NCI-H446 (cell line): ENCODE measurements at regions not wholly inside any gene's neighbourhood (a gene's known extent, or its start where the extent isn't known, plus 50 kb on each side); places are given as distances from the start of the nearest gene placed in this dataset.
"Not testable (repeated sequence)": the region's sequence is repeated elsewhere in the genome, so short reads cannot be mapped to it uniquely, and the experiment has no call there.

Source experiments
- DNase-seq, 2 experiments: peaks; one replicate each; lab custom pipeline; 2025; lab: John Stamatoyannopoulos, UW

GRCh38 chr11:110347660-110348059 is 51.2 kb upstream of the RDX start:
- DNase-seq, result no peak

- DNase-seq, result no peak
Observed at GRCh38 chr11:110349138-110349996, 53.0 kb upstream of the RDX start.

- not testable (repeated sequence) for DNase-seq
Observed at GRCh38 chr11:110349997-110350383, 53.6 kb upstream of the RDX start.

- no peak for DNase-seq
Observed at GRCh38 chr11:110355011-110355744, 58.8 kb upstream of the RDX start.

GRCh38 chr11:110356762-110357671 is 60.6 kb upstream of the RDX start:
- no peak for DNase-seq

GRCh38 chr11:110358336-110358735 is 61.9 kb upstream of the RDX start:
- no peak for DNase-seq

- DNase-seq, result not testable (repeated sequence)
Observed at GRCh38 chr11:110360781-110361408, 64.5 kb upstream of the RDX start.

GRCh38 chr11:110362971-110363509 is 66.6 kb upstream of the RDX start:
- peak in 1 of 2 experiments; percentile 37 for DNase-seq

- peak in 1 of 2 experiments; percentile 18 for DNase-seq
Observed at GRCh38 chr11:110366291-110366690, 63.5 kb upstream of the FDX1 start.

- peak in 1 of 2 experiments; percentile 6 for DNase-seq
Observed at GRCh38 chr11:110367571-110367970, 62.2 kb upstream of the FDX1 start.

GRCh38 chr11:110371084-110371483 is 58.7 kb upstream of the FDX1 start:
- no peak for DNase-seq

GRCh38 chr11:110373051-110373702 is 56.6 kb upstream of the FDX1 start:
- DNase-seq, result no peak

GRCh38 chr11:110374921-110375320 is 54.8 kb upstream of the FDX1 start:
- DNase-seq, result peak in 1 of 2 experiments; percentile 9

- no peak for DNase-seq
Observed at GRCh38 chr11:110375351-110375750, 54.4 kb upstream of the FDX1 start.

GRCh38 chr11:110376021-110376420 is 53.7 kb upstream of the FDX1 start:
- no peak for DNase-seq

- DNase-seq, result peak; percentile 64 to 89
Observed at GRCh38 chr11:110376711-110377324, 52.9 kb upstream of the FDX1 start.

- no peak for DNase-seq
Observed at GRCh38 chr11:110377434-110377833, 52.3 kb upstream of the FDX1 start.

- DNase-seq, result no peak
Observed at GRCh38 chr11:110379261-110379660, 50.5 kb upstream of the FDX1 start.

GRCh38 chr11:110379936-110380335 is 49.8 kb upstream of the FDX1 start:
- no peak for DNase-seq
